ENCODE measurements at regions not wholly inside any gene's neighbourhood (a gene's known extent, or its start where the extent isn't known, plus 50 kb on each side); places are given as distances from the start of the nearest gene placed in this dataset.

DNA sequence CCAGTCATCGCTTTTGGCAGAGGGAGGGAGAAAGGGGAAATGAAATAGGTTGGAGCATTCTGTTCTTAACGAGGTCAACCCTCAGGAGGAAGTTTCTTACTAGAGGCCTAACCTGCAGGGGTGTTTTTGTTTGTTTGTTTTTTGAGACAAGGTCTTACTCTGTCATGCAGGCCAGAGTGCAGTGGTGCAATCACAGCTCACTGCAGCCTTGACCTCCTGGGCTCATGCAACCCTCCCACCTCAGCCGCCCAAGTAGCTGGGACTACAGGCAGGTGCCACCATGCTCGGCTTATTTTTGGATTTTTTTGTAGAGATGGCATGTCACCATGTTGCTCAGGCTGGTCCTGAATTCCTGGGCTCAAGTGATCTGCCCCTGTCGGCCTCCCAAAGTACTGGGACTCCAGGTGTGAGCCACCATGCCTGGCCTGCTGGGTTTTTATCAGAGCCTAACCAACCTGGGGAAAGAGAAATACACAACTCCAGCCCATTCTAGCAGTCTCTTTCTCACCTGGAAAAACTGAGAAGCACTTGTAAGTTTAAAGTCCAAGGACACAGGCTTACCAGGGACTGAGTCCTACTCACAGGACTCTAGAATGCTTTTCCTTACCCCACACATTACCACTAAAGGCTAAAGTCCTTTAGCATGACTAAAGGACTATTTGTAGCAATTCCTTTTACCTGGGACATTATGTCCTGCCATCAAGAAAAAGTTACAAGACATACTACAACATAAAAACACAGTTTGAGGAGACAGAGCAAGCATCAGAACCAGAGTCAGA, 101.0 kb upstream of the EGFR start:
- no peaks in the 10 kb centered on the region for H3K27me3 ChIP-seq (ENCODE audit: insufficient read depth)
- H3K9me2 ChIP-seq (ENCODE audit: insufficient read depth): no peaks in the 10 kb centered on the region
- Mint-ChIP-seq H3K9me3 (no peaks in the 10 kb centered on the region; the same call in 2 of the 3 replicates), H3K4me3 (no peak overlapping the region), H3K27me3 (ENCODE audit: insufficient read depth, low read depth, poor library complexity) (no peaks in the 10 kb centered on the region), H3K36me3 (ENCODE audit: low read depth) (no peaks in the 10 kb centered on the region), H3K27ac (no peak overlapping the region), H3K4me1 (no peaks in the 10 kb centered on the region; the same call in 2 of the 3 replicates)
- no peak overlapping the region for H3K27ac ChIP-seq (ENCODE audit: low read depth)
- H3K4me1 ChIP-seq (ENCODE audit: insufficient read depth): no peaks in the 10 kb centered on the region
- no peak overlapping the region for H3K4me3 ChIP-seq
- H3K36me3 ChIP-seq (ENCODE audit: insufficient read depth): no peaks in the 10 kb centered on the region
- H3F3A ChIP-seq (replicated peaks; ENCODE audit: low read depth): no peaks in the 10 kb centered on the region
- H4K20me1 ChIP-seq (replicated peaks; ENCODE audit: insufficient read depth): no peaks in the 10 kb centered on the region
- no peaks in the 10 kb centered on the region for H3K79me2 ChIP-seq (replicated peaks; ENCODE audit: insufficient read depth)
- no peak for ATAC-seq
- no peak overlapping the region; the same call in 1 of the 2 replicates for H3K4me2 ChIP-seq
- TF ChIP-seq, protein P1, sequence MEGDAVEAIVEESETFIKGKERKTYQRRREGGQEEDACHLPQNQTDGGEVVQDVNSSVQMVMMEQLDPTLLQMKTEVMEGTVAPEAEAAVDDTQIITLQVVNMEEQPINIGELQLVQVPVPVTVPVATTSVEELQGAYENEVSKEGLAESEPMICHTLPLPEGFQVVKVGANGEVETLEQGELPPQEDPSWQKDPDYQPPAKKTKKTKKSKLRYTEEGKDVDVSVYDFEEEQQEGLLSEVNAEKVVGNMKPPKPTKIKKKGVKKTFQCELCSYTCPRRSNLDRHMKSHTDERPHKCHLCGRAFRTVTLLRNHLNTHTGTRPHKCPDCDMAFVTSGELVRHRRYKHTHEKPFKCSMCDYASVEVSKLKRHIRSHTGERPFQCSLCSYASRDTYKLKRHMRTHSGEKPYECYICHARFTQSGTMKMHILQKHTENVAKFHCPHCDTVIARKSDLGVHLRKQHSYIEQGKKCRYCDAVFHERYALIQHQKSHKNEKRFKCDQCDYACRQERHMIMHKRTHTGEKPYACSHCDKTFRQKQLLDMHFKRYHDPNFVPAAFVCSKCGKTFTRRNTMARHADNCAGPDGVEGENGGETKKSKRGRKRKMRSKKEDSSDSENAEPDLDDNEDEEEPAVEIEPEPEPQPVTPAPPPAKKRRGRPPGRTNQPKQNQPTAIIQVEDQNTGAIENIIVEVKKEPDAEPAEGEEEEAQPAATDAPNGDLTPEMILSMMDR (conservative IDR thresholded peaks at IDR 0.05; ENCODE audit: low read depth in 2 of 2): no peak
- no peak for TF ChIP-seq EZH2 (IDR thresholded peaks at IDR 0.05; ENCODE audit: low read depth, unreplicated experiment)
- TF ChIP-seq, protein P2, sequence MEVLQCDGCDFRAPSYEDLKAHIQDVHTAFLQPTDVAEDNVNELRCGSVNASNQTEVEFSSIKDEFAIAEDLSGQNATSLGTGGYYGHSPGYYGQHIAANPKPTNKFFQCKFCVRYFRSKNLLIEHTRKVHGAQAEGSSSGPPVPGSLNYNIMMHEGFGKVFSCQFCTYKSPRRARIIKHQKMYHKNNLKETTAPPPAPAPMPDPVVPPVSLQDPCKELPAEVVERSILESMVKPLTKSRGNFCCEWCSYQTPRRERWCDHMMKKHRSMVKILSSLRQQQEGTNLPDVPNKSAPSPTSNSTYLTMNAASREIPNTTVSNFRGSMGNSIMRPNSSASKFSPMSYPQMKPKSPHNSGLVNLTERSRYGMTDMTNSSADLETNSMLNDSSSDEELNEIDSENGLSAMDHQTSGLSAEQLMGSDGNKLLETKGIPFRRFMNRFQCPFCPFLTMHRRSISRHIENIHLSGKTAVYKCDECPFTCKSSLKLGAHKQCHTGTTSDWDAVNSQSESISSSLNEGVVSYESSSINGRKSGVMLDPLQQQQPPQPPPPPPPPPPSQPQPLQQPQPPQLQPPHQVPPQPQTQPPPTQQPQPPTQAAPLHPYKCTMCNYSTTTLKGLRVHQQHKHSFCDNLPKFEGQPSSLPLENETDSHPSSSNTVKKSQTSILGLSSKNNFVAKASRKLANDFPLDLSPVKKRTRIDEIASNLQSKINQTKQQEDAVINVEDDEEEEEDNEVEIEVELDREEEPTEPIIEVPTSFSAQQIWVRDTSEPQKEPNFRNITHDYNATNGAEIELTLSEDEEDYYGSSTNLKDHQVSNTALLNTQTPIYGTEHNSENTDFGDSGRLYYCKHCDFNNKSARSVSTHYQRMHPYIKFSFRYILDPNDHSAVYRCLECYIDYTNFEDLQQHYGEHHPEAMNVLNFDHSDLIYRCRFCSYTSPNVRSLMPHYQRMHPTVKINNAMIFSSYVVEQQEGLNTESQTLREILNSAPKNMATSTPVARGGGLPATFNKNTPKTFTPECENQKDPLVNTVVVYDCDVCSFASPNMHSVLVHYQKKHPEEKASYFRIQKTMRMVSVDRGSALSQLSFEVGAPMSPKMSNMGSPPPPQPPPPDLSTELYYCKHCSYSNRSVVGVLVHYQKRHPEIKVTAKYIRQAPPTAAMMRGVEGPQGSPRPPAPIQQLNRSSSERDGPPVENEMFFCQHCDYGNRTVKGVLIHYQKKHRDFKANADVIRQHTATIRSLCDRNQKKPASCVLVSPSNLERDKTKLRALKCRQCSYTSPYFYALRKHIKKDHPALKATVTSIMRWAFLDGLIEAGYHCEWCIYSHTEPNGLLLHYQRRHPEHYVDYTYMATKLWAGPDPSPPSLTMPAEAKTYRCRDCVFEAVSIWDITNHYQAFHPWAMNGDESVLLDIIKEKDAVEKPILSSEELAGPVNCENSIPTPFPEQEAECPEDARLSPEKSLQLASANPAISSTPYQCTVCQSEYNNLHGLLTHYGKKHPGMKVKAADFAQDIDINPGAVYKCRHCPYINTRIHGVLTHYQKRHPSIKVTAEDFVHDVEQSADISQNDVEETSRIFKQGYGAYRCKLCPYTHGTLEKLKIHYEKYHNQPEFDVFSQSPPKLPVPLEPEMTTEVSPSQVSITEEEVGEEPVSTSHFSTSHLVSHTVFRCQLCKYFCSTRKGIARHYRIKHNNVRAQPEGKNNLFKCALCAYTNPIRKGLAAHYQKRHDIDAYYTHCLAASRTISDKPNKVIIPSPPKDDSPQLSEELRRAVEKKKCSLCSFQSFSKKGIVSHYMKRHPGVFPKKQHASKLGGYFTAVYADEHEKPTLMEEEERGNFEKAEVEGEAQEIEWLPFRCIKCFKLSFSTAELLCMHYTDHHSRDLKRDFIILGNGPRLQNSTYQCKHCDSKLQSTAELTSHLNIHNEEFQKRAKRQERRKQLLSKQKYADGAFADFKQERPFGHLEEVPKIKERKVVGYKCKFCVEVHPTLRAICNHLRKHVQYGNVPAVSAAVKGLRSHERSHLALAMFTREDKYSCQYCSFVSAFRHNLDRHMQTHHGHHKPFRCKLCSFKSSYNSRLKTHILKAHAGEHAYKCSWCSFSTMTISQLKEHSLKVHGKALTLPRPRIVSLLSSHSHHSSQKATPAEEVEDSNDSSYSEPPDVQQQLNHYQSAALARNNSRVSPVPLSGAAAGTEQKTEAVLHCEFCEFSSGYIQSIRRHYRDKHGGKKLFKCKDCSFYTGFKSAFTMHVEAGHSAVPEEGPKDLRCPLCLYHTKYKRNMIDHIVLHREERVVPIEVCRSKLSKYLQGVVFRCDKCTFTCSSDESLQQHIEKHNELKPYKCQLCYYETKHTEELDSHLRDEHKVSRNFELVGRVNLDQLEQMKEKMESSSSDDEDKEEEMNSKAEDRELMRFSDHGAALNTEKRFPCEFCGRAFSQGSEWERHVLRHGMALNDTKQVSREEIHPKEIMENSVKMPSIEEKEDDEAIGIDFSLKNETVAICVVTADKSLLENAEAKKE (CRISPR knock-in tag; IDR thresholded peaks at IDR 0.05): no peak
- TF ChIP-seq, protein P3, sequence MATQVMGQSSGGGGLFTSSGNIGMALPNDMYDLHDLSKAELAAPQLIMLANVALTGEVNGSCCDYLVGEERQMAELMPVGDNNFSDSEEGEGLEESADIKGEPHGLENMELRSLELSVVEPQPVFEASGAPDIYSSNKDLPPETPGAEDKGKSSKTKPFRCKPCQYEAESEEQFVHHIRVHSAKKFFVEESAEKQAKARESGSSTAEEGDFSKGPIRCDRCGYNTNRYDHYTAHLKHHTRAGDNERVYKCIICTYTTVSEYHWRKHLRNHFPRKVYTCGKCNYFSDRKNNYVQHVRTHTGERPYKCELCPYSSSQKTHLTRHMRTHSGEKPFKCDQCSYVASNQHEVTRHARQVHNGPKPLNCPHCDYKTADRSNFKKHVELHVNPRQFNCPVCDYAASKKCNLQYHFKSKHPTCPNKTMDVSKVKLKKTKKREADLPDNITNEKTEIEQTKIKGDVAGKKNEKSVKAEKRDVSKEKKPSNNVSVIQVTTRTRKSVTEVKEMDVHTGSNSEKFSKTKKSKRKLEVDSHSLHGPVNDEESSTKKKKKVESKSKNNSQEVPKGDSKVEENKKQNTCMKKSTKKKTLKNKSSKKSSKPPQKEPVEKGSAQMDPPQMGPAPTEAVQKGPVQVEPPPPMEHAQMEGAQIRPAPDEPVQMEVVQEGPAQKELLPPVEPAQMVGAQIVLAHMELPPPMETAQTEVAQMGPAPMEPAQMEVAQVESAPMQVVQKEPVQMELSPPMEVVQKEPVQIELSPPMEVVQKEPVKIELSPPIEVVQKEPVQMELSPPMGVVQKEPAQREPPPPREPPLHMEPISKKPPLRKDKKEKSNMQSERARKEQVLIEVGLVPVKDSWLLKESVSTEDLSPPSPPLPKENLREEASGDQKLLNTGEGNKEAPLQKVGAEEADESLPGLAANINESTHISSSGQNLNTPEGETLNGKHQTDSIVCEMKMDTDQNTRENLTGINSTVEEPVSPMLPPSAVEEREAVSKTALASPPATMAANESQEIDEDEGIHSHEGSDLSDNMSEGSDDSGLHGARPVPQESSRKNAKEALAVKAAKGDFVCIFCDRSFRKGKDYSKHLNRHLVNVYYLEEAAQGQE (IDR thresholded peaks at IDR 0.05; ENCODE audit: unreplicated experiment): no peak
- TF ChIP-seq NANOG (IDR thresholded peaks at IDR 0.05; ENCODE audit: borderline replicate concordance): no peak
- TF ChIP-seq ZNF331 (CRISPR knock-in tag; IDR thresholded peaks at IDR 0.05; ENCODE audit: low read depth): no peak
- no peak for TF ChIP-seq POLR2AphosphoS5 (IDR thresholded peaks at IDR 0.05; ENCODE audit: low read depth)
- no peak for TF ChIP-seq CREB1 (CRISPR knock-in tag; IDR thresholded peaks at IDR 0.05; ENCODE audit: low read depth)
- no peak for TF ChIP-seq JUNB (IDR thresholded peaks at IDR 0.05; ENCODE audit: unreplicated experiment)
- H2AFZ ChIP-seq: no peak overlapping the region; the same call in 1 of the 2 replicates
- no peak for DNase-seq (ENCODE audit: low spot score)

Measured in GM23338 (cell line).